Neural cell (in vitro differentiated cells): ENCODE measurements at regions not wholly inside any gene's neighbourhood (a gene's known extent, or its start where the extent isn't known, plus 50 kb on each side); places are given as distances from the start of the nearest gene placed in this dataset.

Experiments used
- EP300 ChIP-seq: fragments of 450-650 bp; conservative IDR thresholded peaks from 2 replicates; pipeline ENCODE4 v1.6.1; 2014; ENCODE audit warnings: antibody characterized with exemption, mild to moderate bottlenecking, moderate library complexity; ENCODE audit not compliant: poor library complexity, severe bottlenecking
- EZH2 ChIP-seq: fragments of 200-600, 300-800 bp; shearing (Covaris generic), sonication (generic); IDR thresholded peaks from 2 replicates; pipeline ENCODE4 v1.6.1; 2014; ENCODE audit warnings: antibody characterized with exemption, low read length, borderline replicate concordance, mild to moderate bottlenecking; ENCODE audit not compliant: insufficient read depth, poor library complexity, severe bottlenecking
- MXI1 ChIP-seq: fragments of 450-650 bp; conservative IDR thresholded peaks from 2 replicates; pipeline ENCODE4 v1.6.1; 2014; ENCODE audit warnings: antibody characterized with exemption, mild to moderate bottlenecking; ENCODE audit not compliant: poor library complexity, severe bottlenecking
- POLR2AphosphoS5 ChIP-seq: IDR thresholded peaks from 2 replicates; pipeline ENCODE4 v1.6.1; 2012
- RAD21 ChIP-seq: fragments of 450-650 bp; conservative IDR thresholded peaks from 2 replicates; pipeline ENCODE4 v1.6.1; 2014; ENCODE audit warnings: antibody characterized with exemption, mild to moderate bottlenecking, moderate library complexity
- SMC3 ChIP-seq: fragments of 450-650 bp; conservative IDR thresholded peaks from 2 replicates; pipeline ENCODE4 v1.6.1; 2014; ENCODE audit warnings: antibody characterized with exemption, mild to moderate bottlenecking, moderate library complexity; ENCODE audit not compliant: poor library complexity
- TAF1 ChIP-seq: IDR thresholded peaks from 2 replicates; pipeline ENCODE4 v1.6.1; 2012; ENCODE audit warnings: low read depth
- TF ChIP-seq, protein P1 (sequence below): fragments of 450-650 bp; IDR thresholded peaks from 2 replicates; pipeline ENCODE4 v1.5.1; 2014; ENCODE audit warnings: antibody characterized with exemption, mild to moderate bottlenecking, moderate library complexity; ENCODE audit not compliant: poor library complexity, severe bottlenecking
- TF ChIP-seq, protein P2 (sequence below): IDR thresholded peaks from 2 replicates; pipeline ENCODE4 v1.6.1; 2012; ENCODE audit warnings: borderline replicate concordance

DNA sequence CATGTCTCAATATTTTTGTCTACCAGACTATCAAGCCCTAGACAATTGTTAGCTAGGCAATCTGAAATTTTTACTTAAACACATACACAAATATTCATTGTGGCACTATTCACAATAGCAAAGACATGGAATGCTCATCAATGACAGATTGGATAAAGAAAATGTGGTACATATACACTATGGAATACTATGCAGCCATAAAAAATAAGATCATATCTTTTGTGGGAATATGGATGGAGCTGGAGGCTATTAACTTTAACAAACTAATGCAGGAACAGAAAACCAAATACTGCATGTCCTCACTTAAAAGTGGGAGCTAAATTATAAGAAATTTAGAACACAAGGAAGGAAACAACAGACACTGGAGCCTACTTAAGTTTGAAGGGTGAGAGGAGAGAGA lies 288.6 kb upstream of the MIR17HG start:
- TF ChIP-seq, protein P1, sequence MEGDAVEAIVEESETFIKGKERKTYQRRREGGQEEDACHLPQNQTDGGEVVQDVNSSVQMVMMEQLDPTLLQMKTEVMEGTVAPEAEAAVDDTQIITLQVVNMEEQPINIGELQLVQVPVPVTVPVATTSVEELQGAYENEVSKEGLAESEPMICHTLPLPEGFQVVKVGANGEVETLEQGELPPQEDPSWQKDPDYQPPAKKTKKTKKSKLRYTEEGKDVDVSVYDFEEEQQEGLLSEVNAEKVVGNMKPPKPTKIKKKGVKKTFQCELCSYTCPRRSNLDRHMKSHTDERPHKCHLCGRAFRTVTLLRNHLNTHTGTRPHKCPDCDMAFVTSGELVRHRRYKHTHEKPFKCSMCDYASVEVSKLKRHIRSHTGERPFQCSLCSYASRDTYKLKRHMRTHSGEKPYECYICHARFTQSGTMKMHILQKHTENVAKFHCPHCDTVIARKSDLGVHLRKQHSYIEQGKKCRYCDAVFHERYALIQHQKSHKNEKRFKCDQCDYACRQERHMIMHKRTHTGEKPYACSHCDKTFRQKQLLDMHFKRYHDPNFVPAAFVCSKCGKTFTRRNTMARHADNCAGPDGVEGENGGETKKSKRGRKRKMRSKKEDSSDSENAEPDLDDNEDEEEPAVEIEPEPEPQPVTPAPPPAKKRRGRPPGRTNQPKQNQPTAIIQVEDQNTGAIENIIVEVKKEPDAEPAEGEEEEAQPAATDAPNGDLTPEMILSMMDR: no peak
- TF ChIP-seq EZH2 (no peak), MXI1 (no peak), RAD21 (no peak), POLR2AphosphoS5 (no peak), EP300 (no peak), TAF1 (no peak), SMC3 (no peak)
- TF ChIP-seq, protein P2, sequence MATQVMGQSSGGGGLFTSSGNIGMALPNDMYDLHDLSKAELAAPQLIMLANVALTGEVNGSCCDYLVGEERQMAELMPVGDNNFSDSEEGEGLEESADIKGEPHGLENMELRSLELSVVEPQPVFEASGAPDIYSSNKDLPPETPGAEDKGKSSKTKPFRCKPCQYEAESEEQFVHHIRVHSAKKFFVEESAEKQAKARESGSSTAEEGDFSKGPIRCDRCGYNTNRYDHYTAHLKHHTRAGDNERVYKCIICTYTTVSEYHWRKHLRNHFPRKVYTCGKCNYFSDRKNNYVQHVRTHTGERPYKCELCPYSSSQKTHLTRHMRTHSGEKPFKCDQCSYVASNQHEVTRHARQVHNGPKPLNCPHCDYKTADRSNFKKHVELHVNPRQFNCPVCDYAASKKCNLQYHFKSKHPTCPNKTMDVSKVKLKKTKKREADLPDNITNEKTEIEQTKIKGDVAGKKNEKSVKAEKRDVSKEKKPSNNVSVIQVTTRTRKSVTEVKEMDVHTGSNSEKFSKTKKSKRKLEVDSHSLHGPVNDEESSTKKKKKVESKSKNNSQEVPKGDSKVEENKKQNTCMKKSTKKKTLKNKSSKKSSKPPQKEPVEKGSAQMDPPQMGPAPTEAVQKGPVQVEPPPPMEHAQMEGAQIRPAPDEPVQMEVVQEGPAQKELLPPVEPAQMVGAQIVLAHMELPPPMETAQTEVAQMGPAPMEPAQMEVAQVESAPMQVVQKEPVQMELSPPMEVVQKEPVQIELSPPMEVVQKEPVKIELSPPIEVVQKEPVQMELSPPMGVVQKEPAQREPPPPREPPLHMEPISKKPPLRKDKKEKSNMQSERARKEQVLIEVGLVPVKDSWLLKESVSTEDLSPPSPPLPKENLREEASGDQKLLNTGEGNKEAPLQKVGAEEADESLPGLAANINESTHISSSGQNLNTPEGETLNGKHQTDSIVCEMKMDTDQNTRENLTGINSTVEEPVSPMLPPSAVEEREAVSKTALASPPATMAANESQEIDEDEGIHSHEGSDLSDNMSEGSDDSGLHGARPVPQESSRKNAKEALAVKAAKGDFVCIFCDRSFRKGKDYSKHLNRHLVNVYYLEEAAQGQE: no peak
